CD14-positive monocyte (primary cell): ENCODE measurements at regions not wholly inside any gene's neighbourhood (a gene's known extent, or its start where the extent isn't known, plus 50 kb on each side); places are given as distances from the start of the nearest gene placed in this dataset.

Source experiments
- DNase-seq, 3 donors: peaks; one replicate each; pipeline ENCODE4 v3.0.0-alpha.2; 2011 to 2022
- H2AFZ ChIP-seq: 2 replicates; pipeline ENCODE4 v1.6.0; 2012; ENCODE audit warnings: mild to moderate bottlenecking, low read depth, low read length, inconsistent platforms; ENCODE audit not compliant: insufficient read depth, poor library complexity, severe bottlenecking
- H3K27ac ChIP-seq, 2 donors: 1 replicate in 1 of 2; 2 replicates in 1 of 2; pipeline ENCODE4 v1.5.1; 2012 to 2013; ENCODE audit warnings: low read length in 2 of 2, control low read depth in 1 of 2, inconsistent platforms in 1 of 2, low read depth in 1 of 2, mild to moderate bottlenecking in 1 of 2
- H3K27me3 ChIP-seq, 2 donors: one replicate each; pipeline versions ENCODE4 v1.6.0 to v1.6.1; 2011 to 2013; ENCODE audit warnings: low read length in 2 of 2; ENCODE audit not compliant: control insufficient read depth in 2 of 2, insufficient read depth in 2 of 2
- H3K36me3 ChIP-seq, 2 donors: replicated peaks in 1 of 2; 1 replicate in 1 of 2; 2 replicates in 1 of 2; pipeline versions ENCODE4 v1.5.1 to v1.6.1; 2012 to 2013; ENCODE audit warnings: low read length in 2 of 2, control low read depth in 1 of 2, inconsistent platforms in 1 of 2, mild to moderate bottlenecking in 1 of 2; ENCODE audit not compliant: insufficient read depth in 2 of 2, control insufficient read depth in 1 of 2
- H3K4me1 ChIP-seq, 2 donors: 1 replicate in 1 of 2; 2 replicates in 1 of 2; pipeline versions ENCODE4 v1.5.1 to v1.6.1; 2012 to 2013; ENCODE audit warnings: low read length in 2 of 2, control low read depth in 1 of 2, inconsistent platforms in 1 of 2, mild to moderate bottlenecking in 1 of 2, moderate library complexity in 1 of 2; ENCODE audit not compliant: insufficient read depth in 2 of 2, control insufficient read depth in 1 of 2
- H3K4me2 ChIP-seq: replicated peaks from 2 replicates; pipeline ENCODE3; 2012; ENCODE audit warnings: low read length, moderate library complexity, mild to moderate bottlenecking; ENCODE audit not compliant: poor library complexity, severe bottlenecking; ENCODE audit errors: extremely low read depth
- H3K4me3 ChIP-seq, 3 experiments: fragments of 200-600 bp in 1 of 3; sonication (generic) in 1 of 3; replicated peaks in 1 of 3; 1 replicate in 2 of 3; 2 replicates in 1 of 3; pipeline ENCODE4 v1.5.1; 2011 to 2013; ENCODE audit warnings: low read length in 3 of 3, mild to moderate bottlenecking in 3 of 3, control low read depth in 2 of 3, low read depth in 2 of 3, inconsistent platforms in 1 of 3, moderate library complexity in 1 of 3
- H3K79me2 ChIP-seq: 2 replicates; pipeline ENCODE4 v1.6.0; 2012; ENCODE audit warnings: mild to moderate bottlenecking, control low read depth, inconsistent platforms, low read length, moderate library complexity; ENCODE audit not compliant: insufficient read depth
- H3K9ac ChIP-seq: 2 replicates; pipeline ENCODE4 v1.6.0; 2017; ENCODE audit warnings: low read length, mild to moderate bottlenecking; ENCODE audit not compliant: insufficient read depth, poor library complexity, severe bottlenecking
- H3K9me3 ChIP-seq, 2 donors: replicated peaks in 1 of 2; 1 replicate in 1 of 2; 2 replicates in 1 of 2; pipeline versions ENCODE4 v1.5.1 to v1.6.1; 2012 to 2013; ENCODE audit warnings: low read length in 2 of 2, control low read depth in 1 of 2; ENCODE audit not compliant: control insufficient read depth in 1 of 2, insufficient read depth in 1 of 2
- H4K20me1 ChIP-seq: 2 replicates; pipeline ENCODE4 v1.6.0; 2012; ENCODE audit warnings: mild to moderate bottlenecking, low read length, control low read depth, moderate library complexity; ENCODE audit not compliant: insufficient read depth
- H3K27ac Mint-ChIP-seq, 7 donors: one replicate each; pipeline ENCODE4 v1.8.0; 2020; ENCODE audit warnings: mild to moderate bottlenecking in 7 of 7, mixed read lengths in 7 of 7, moderate library complexity in 6 of 7, inconsistent platforms in 2 of 7
- H3K27me3 Mint-ChIP-seq, 3 donors: one replicate each; pipeline ENCODE4 v1.8.0; 2021 to 2022; ENCODE audit warnings: low read depth in 3 of 3, mild to moderate bottlenecking in 3 of 3, mixed read lengths in 3 of 3, moderate library complexity in 3 of 3, inconsistent platforms in 1 of 3
- H3K36me3 Mint-ChIP-seq, 2 donors: one replicate each; pipeline ENCODE4 v1.8.0; 2020; ENCODE audit warnings: mixed read lengths in 2 of 2, inconsistent platforms in 1 of 2, mild to moderate bottlenecking in 1 of 2
- H3K4me1 Mint-ChIP-seq: one replicate; pipeline ENCODE4 v1.8.0; 2020; ENCODE audit warnings: mild to moderate bottlenecking, mixed read lengths
- H3K4me3 Mint-ChIP-seq, 2 donors: one replicate each; pipeline ENCODE4 v1.8.0; 2020; ENCODE audit warnings: mild to moderate bottlenecking in 2 of 2, mixed read lengths in 2 of 2, moderate library complexity in 1 of 2
- H3K9me3 Mint-ChIP-seq, 7 donors: one replicate each; pipeline ENCODE4 v1.8.0; 2020 to 2022; ENCODE audit warnings: mixed read lengths in 7 of 7, mild to moderate bottlenecking in 6 of 7, moderate library complexity in 6 of 7, inconsistent platforms in 2 of 7
- CTCF ChIP-seq: fragments of 200-600 bp; IDR thresholded peaks from one replicate; pipeline ENCODE4 v1.8.0; 2022; ENCODE audit warnings: antibody characterized with exemption, mild to moderate bottlenecking
- WGBS: methylation state at CpG from one replicate; pipeline ENCODE4 v1.1.5; 2013; ENCODE audit warnings: missing lambda C conversion rate; ENCODE audit not compliant: insufficient coverage; 5-methylcytosine and 5-hydroxymethylcytosine counted together
- intact Hi-C, 2 donors: fragments of 100-400 bp; cut with micrococcal nuclease; formaldehyde crosslinking; loops; one replicate each; pipeline versions ENCODE4 v1.15.0 to v1.15.1; 2023

DNA sequence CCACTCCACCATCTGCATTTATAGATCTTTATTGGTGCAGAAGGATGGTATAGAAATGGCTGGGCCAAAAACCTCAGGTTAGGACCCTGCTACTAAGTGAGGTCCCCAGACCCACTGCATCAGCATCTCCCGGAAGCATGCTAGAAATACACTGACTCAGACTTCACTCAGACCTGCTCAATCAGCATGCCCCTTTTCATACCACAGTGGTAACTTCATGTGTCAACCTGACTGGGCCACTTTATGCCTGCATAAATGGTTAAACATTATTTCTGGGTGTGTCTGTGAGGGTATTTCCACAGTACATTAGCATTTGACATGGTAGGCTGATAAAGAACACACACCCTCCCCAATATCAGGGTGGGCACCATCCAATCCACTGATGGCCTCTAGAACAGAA lies 118.6 kb upstream of the VCX3B start:
- Mint-ChIP-seq H3K36me3 (no peaks in the 10 kb centered on the region), H3K9me3 (peaks cover 0 to 9% (median 5%) of the 10 kb centered on the region in 7 donors), H3K4me1 (no peaks in the 10 kb centered on the region), H3K27me3 (no peaks in the 10 kb centered on the region), H3K27ac (no peak overlapping the region), H3K4me3 (no peak overlapping the region)
- H3K27me3 ChIP-seq, result no peaks in the 10 kb centered on the region
- no peak overlapping the region for H3K4me2 ChIP-seq
- no peak overlapping the region for H3K27ac ChIP-seq
- intact Hi-C loops, result no loop called here
- no peak for TF ChIP-seq CTCF
- no peaks in the 10 kb centered on the region for H3K4me1 ChIP-seq
- no peak overlapping the region for H3K4me3 ChIP-seq
- H4K20me1 ChIP-seq, result no peaks in the 10 kb centered on the region
- 100% methylated on average over 1 of the region's 1 CpG for WGBS
- no peak overlapping the region for H3K9ac ChIP-seq
- H3K9me3 ChIP-seq, result peaks cover 9 to 17% of the 10 kb centered on the region in 2 donors
- H2AFZ ChIP-seq, result no peak overlapping the region
- H3K79me2 ChIP-seq, result no peaks in the 10 kb centered on the region
- DNase-seq, result no peak
- H3K36me3 ChIP-seq, result no peaks in the 10 kb centered on the region

DNA sequence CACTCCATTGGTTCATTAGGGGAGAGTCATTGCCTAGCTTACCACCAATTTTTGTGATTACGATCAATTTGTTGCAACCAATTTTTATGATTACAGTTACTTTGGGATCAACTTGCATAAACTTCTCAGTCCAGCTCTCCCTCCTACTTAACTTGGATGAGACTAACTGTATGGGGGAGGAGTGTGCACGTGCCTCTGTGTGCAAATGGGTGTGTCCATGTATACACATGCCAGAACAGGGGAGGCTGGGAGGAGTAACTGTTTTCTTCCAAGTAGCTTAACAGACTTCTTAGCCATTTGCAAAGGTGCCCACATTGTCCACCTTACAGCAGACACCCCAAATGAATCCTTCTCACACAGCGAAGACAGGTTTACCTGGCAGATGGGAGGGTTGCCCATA lies 117.7 kb upstream of the VCX3B start:
- no CpG with 5 or more reads among the region's 3 CpGs for WGBS
- H3K4me1 Mint-ChIP-seq, result no peaks in the 10 kb centered on the region
- H3K27ac Mint-ChIP-seq, result no peak overlapping the region

More for the DNA sequence above, 117.7 kb upstream of the VCX3B start:
- no peaks in the 10 kb centered on the region for H3K27me3 ChIP-seq
- Mint-ChIP-seq H3K9me3 (peaks cover 0 to 9% (median 4%) of the 10 kb centered on the region in 7 donors), H3K36me3 (no peaks in the 10 kb centered on the region), H3K4me3 (no peak overlapping the region), H3K27me3 (no peaks in the 10 kb centered on the region)
- no peak overlapping the region for H2AFZ ChIP-seq
- H3K9ac ChIP-seq, result no peak overlapping the region
- no peak overlapping the region for H3K27ac ChIP-seq
- no peak for DNase-seq
- no peak for TF ChIP-seq CTCF
- no peaks in the 10 kb centered on the region for H3K36me3 ChIP-seq
- no peak overlapping the region for H3K4me3 ChIP-seq
- no peaks in the 10 kb centered on the region for H4K20me1 ChIP-seq
- H3K4me2 ChIP-seq, result no peak overlapping the region
- H3K79me2 ChIP-seq, result no peaks in the 10 kb centered on the region
- peaks cover 9 to 16% of the 10 kb centered on the region in 2 donors for H3K9me3 ChIP-seq
- H3K4me1 ChIP-seq, result no peaks in the 10 kb centered on the region
- intact Hi-C loops, result no loop called here
